ENCODE measurements at regions not wholly inside any gene's neighbourhood (a gene's known extent, or its start where the extent isn't known, plus 50 kb on each side); places are given as distances from the start of the nearest gene placed in this dataset.

- 93% methylated on average over 1 of the region's 1 CpG for WGBS (ENCODE audit: low lambda C conversion rate, missing lambda C conversion rate)
- H4K20me1 ChIP-seq (ENCODE audit: insufficient read depth, poor library complexity, severe bottlenecking) = no peaks in the 10 kb centered on the region
- no peak overlapping the region for H2AFZ ChIP-seq
These were observed 93.0 kb downstream of the PPP1R3A start for GRCh38 chr7:113825832-113826231.

GRCh38 chr7:113824117-113824823 lies 94.5 kb downstream of the PPP1R3A start:
- no peaks in the 10 kb centered on the region for H3K4me1 ChIP-seq (ENCODE audit: insufficient read depth)
- no peaks in the 10 kb centered on the region for H4K20me1 ChIP-seq (ENCODE audit: insufficient read depth, poor library complexity, severe bottlenecking)
- no peaks in the 10 kb centered on the region for H3K9me3 ChIP-seq (ENCODE audit: low read depth)
- H3K27ac ChIP-seq = no peak overlapping the region
- TF ChIP-seq EZH2phosphoT487 (IDR thresholded peaks at IDR 0.05; ENCODE audit: low read depth, severe bottlenecking, unreplicated experiment) = no peak
- no peak for TF ChIP-seq EZH2 (IDR thresholded peaks at IDR 0.05; ENCODE audit: borderline replicate concordance)
- TF ChIP-seq CTCF (IDR thresholded peaks at IDR 0.05; ENCODE audit: poor library complexity) = no peak
- H3K79me2 ChIP-seq = no peaks in the 10 kb centered on the region
- no peaks in the 10 kb centered on the region for H3K27me3 ChIP-seq
- whole genome bisulfite sequencing (ENCODE audit: low lambda C conversion rate, missing lambda C conversion rate) = 51% methylated on average over 3 of the region's 3 CpGs
- no peak overlapping the region for H2AFZ ChIP-seq
- no peaks in the 10 kb centered on the region for H3K36me3 ChIP-seq (replicated peaks; ENCODE audit: insufficient read depth, low read depth)
- H3K4me2 ChIP-seq = no peak overlapping the region
- DNase-seq (ENCODE audit: low spot score) = no peak
- no peaks in the 10 kb centered on the region for H3K9me2 ChIP-seq (replicated peaks; ENCODE audit: insufficient read depth)
- no peak overlapping the region for H3K4me3 ChIP-seq

More at GRCh38 chr7:113825832-113826231, 93.0 kb downstream of the PPP1R3A start:
- H3K9me3 ChIP-seq (ENCODE audit: low read depth) = no peaks in the 10 kb centered on the region
- H3K79me2 ChIP-seq = no peaks in the 10 kb centered on the region
- H3K9me2 ChIP-seq (replicated peaks; ENCODE audit: insufficient read depth) = no peaks in the 10 kb centered on the region
- no peaks in the 10 kb centered on the region for H3K36me3 ChIP-seq (replicated peaks; ENCODE audit: insufficient read depth, low read depth)
- no peak overlapping the region for H3K27ac ChIP-seq
- H3K27me3 ChIP-seq = no peaks in the 10 kb centered on the region
- H3K4me2 ChIP-seq = no peak overlapping the region
- H3K4me3 ChIP-seq = no peak overlapping the region
- H3K4me1 ChIP-seq (ENCODE audit: insufficient read depth) = no peaks in the 10 kb centered on the region
- DNase-seq (ENCODE audit: low spot score) = no peak
- TF ChIP-seq EZH2 (IDR thresholded peaks at IDR 0.05; ENCODE audit: borderline replicate concordance) (no peak), CTCF (IDR thresholded peaks at IDR 0.05; ENCODE audit: poor library complexity) (no peak), EZH2phosphoT487 (IDR thresholded peaks at IDR 0.05; ENCODE audit: low read depth, severe bottlenecking, unreplicated experiment) (no peak)

- no peaks in the 10 kb centered on the region for H3K27me3 ChIP-seq
- H3K4me2 ChIP-seq = no peak overlapping the region
- no peaks in the 10 kb centered on the region for H4K20me1 ChIP-seq (ENCODE audit: insufficient read depth, poor library complexity, severe bottlenecking)
- H3K27ac ChIP-seq = no peak overlapping the region
- no peak overlapping the region for H2AFZ ChIP-seq
- H3K4me3 ChIP-seq = no peak overlapping the region
- no peaks in the 10 kb centered on the region for H3K4me1 ChIP-seq (ENCODE audit: insufficient read depth)
- H3K36me3 ChIP-seq (replicated peaks; ENCODE audit: insufficient read depth, low read depth) = no peaks in the 10 kb centered on the region
- DNase-seq (ENCODE audit: low spot score) = no peak
- no peaks in the 10 kb centered on the region for H3K9me2 ChIP-seq (replicated peaks; ENCODE audit: insufficient read depth)
- 92% methylated on average over 1 of the region's 1 CpG for WGBS (ENCODE audit: low lambda C conversion rate, missing lambda C conversion rate)
- TF ChIP-seq CTCF (IDR thresholded peaks at IDR 0.05; ENCODE audit: poor library complexity) (no peak), EZH2phosphoT487 (IDR thresholded peaks at IDR 0.05; ENCODE audit: low read depth, severe bottlenecking, unreplicated experiment) (no peak), EZH2 (IDR thresholded peaks at IDR 0.05; ENCODE audit: borderline replicate concordance) (no peak)
- H3K79me2 ChIP-seq = no peaks in the 10 kb centered on the region
- no peaks in the 10 kb centered on the region for H3K9me3 ChIP-seq (ENCODE audit: low read depth)
These were observed 99.3 kb downstream of the PPP1R3A start for GRCh38 chr7:113819474-113819873.
